Keratinocyte (primary cell): ENCODE measurements at regions not wholly inside any gene's neighbourhood (a gene's known extent, or its start where the extent isn't known, plus 50 kb on each side); places are given as distances from the start of the nearest gene placed in this dataset.

Source experiments
- CTCF ChIP-seq, 3 experiments: IDR thresholded peaks in 1 of 3; conservative IDR thresholded peaks in 1 of 3; optimal IDR thresholded peaks in 1 of 3; 2 replicates in 2 of 3; 3 replicates in 1 of 3; pipeline versions ENCODE3 to v1.5.1; 2011; ENCODE audit warnings: low read length in 3 of 3, mild to moderate bottlenecking in 3 of 3, moderate library complexity in 2 of 3, control low read depth in 1 of 3, inconsistent platforms in 1 of 3; ENCODE audit not compliant: insufficient read depth in 2 of 3; ENCODE audit errors: extremely low read depth in 1 of 3
- EZH2 ChIP-seq: IDR thresholded peaks from one replicate; pipeline ENCODE4 v1.6.1; 2012; ENCODE audit warnings: inconsistent platforms, mild to moderate bottlenecking, low read length, moderate library complexity

- no peak for TF ChIP-seq CTCF (optimal IDR thresholded peaks at IDR 0.05 in 1 of 3, IDR thresholded peaks at IDR 0.05 in 1 of 3, conservative IDR thresholded peaks at IDR 0.05 in 1 of 3; ENCODE audit: extremely low read depth in 1 of 3, insufficient read depth in 2 of 3, low read length in 3 of 3)
- no peak for TF ChIP-seq EZH2
These were observed 174.3 kb upstream of the DUSP10 start for GRCh38 chr1:221916176-221916575.
